ENCODE measurements at regions not wholly inside any gene's neighbourhood (a gene's known extent, or its start where the extent isn't known, plus 50 kb on each side); places are given as distances from the start of the nearest gene placed in this dataset.

GRCh38 chr2:13066676-13067075, 349.9 kb downstream of the TRIB2 start:
- ATAC-seq = no peak
- in situ Hi-C loops (cut with HindIII; ENCODE audit: extremely low pct_ligation_motif_present, low pct_unique_long_range_greater_than_20kb) (no loop called here), intact Hi-C loops (cut with micrococcal nuclease; ENCODE audit: unreplicated experiment) (no loop called here)
- TF ChIP-seq ZNF777 (CRISPR knock-in tag; IDR thresholded peaks at IDR 0.05) = no peak
- no peak for TF ChIP-seq ZMYM2 (CRISPR knock-in tag; IDR thresholded peaks at IDR 0.05)
- TF ChIP-seq ZNF792 (CRISPR knock-in tag; IDR thresholded peaks at IDR 0.05) = no peak
- TF ChIP-seq ZNF780A (CRISPR knock-in tag; IDR thresholded peaks at IDR 0.05) = no peak
- no peak for TF ChIP-seq FOXC1 (CRISPR knock-in tag; IDR thresholded peaks at IDR 0.05; ENCODE audit: borderline replicate concordance)
- TF ChIP-seq ZNF253 (CRISPR knock-in tag; IDR thresholded peaks at IDR 0.05; ENCODE audit: borderline replicate concordance) = no peak
- TF ChIP-seq ZNF616 (CRISPR knock-in tag; IDR thresholded peaks at IDR 0.05; ENCODE audit: low read depth) = no peak
- TF ChIP-seq ZNF331 (CRISPR knock-in tag; IDR thresholded peaks at IDR 0.05) = no peak
- no peak for TF ChIP-seq ZNF615 (CRISPR knock-in tag; IDR thresholded peaks at IDR 0.05; ENCODE audit: borderline replicate concordance)
- TF ChIP-seq MYPOP (CRISPR knock-in tag; IDR thresholded peaks at IDR 0.05) = no peak
- TF ChIP-seq KDM2A (CRISPR knock-in tag; IDR thresholded peaks at IDR 0.05; ENCODE audit: borderline replicate concordance, low read depth) = no peak
- TF ChIP-seq BRD4 (CRISPR knock-in tag; IDR thresholded peaks at IDR 0.05) = no peak
- TF ChIP-seq SAFB2 (CRISPR knock-in tag; IDR thresholded peaks at IDR 0.05; ENCODE audit: borderline replicate concordance, low read depth) = no peak
- no peak for TF ChIP-seq PTBP1 (IDR thresholded peaks at IDR 0.05; ENCODE audit: low read depth, low read length, poor library complexity, severe bottlenecking)
- no peak overlapping the region for H2AFZ ChIP-seq (ENCODE audit: low read length)
- BruUV-seq (replicated peaks) = no TSS peak
- no peaks in the 10 kb centered on the region; a peak in 1 of 5 replicates for H3K27me3 ChIP-seq (ENCODE audit: control insufficient read depth in 1 of 2, insufficient read depth in 2 of 2, low read length in 2 of 2)
- no peaks in the 10 kb centered on the region for H3K4me1 ChIP-seq (ENCODE audit: insufficient read depth, low read length)
- no peak overlapping the region for H3K9ac ChIP-seq (ENCODE audit: insufficient read depth, low read depth, low read length)
- no peak for DNase-seq (ENCODE audit: low spot score)
- no peaks in the 10 kb centered on the region for H3K79me2 ChIP-seq (ENCODE audit: insufficient read depth, low read length)
- peaks cover 25% of the 10 kb centered on the region for H3K9me3 ChIP-seq (ENCODE audit: low read length)
- H3K4me2 ChIP-seq (ENCODE audit: low read depth, low read length) = no peak overlapping the region
- no peak overlapping the region for H3K27ac ChIP-seq (ENCODE audit: extremely low read length, insufficient read depth, low read length)
- H3K4me3 ChIP-seq (replicated peaks in 1 of 3; ENCODE audit: insufficient read depth in 1 of 3, low read depth in 2 of 3, low read length in 3 of 3) = no peak overlapping the region
- ChIA-PET POLR2A (no interaction called here), CTCF (ENCODE audit: low intra/inter-chr PET ratio, low total read pairs) (no interaction called here)
- FAIRE-seq = no peak
- no peaks in the 10 kb centered on the region for H3K36me3 ChIP-seq (replicated peaks in 1 of 2; ENCODE audit: control insufficient read depth in 1 of 2, insufficient read depth in 2 of 2, low read length in 2 of 2)
- WGBS (ENCODE audit: low lambda C conversion rate) = 0% methylated on average over 1 of the region's 1 CpG
- H4K20me1 ChIP-seq (ENCODE audit: insufficient read depth, low read length) = no peaks in the 10 kb centered on the region

Measured in HepG2 (cell line).